ENCODE measurements at regions not wholly inside any gene's neighbourhood (a gene's known extent, or its start where the extent isn't known, plus 50 kb on each side); places are given as distances from the start of the nearest gene placed in this dataset.
"Not testable (repeated sequence)": the region's sequence is repeated elsewhere in the genome, so short reads cannot be mapped to it uniquely, and the experiment has no call there.

DNA sequence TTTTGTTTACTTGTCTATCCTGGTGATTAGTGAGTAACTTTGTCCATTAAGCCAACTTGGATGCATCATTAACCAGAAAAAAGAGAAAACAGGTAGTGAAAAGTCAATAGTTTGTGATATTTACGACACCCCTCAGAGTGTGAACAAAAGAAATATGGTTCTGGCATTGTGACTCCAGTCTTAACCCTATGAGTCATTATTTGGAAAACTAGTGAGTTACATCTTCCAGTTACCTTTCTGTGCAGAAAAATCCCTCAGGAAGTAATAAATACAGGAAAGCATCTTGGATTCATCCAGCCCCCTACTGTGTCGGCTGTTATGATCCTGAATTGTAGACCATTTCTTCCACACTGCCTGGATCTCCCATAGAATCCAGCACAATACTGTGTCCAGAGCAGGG lies 379.1 kb downstream of the GALC start:
- Histone ChIP-seq H3K9me3 (ENCODE audit: control insufficient read depth, insufficient read depth, low read length) (no peaks in the 10 kb centered on the region), H3K27ac (ENCODE audit: low read length) (no peak overlapping the region), H3K27me3 (ENCODE audit: control insufficient read depth, insufficient read depth, low read length) (no peaks in the 10 kb centered on the region), H3K36me3 (ENCODE audit: control insufficient read depth, insufficient read depth, low read length) (no peaks in the 10 kb centered on the region), H3K4me1 (ENCODE audit: control insufficient read depth, insufficient read depth, low read length) (no peaks in the 10 kb centered on the region), H3K4me3 (ENCODE audit: low read length) (no peak overlapping the region)
- Mint-ChIP-seq H3K27ac (no peak overlapping the region), H3K36me3 (no peaks in the 10 kb centered on the region), H3K4me3 (no peak overlapping the region), H3K9me3 (peaks cover 3 to 5% of the 10 kb centered on the region in 2 donors), H3K4me1 (no peaks in the 10 kb centered on the region), H3K27me3 (ENCODE audit: low read depth in 2 of 2) (no peaks in the 10 kb centered on the region)
- 79% methylated on average over 2 of the region's 2 CpGs for WGBS (ENCODE audit: insufficient coverage)
- no peak for DNase-seq
- TF ChIP-seq, protein P1, sequence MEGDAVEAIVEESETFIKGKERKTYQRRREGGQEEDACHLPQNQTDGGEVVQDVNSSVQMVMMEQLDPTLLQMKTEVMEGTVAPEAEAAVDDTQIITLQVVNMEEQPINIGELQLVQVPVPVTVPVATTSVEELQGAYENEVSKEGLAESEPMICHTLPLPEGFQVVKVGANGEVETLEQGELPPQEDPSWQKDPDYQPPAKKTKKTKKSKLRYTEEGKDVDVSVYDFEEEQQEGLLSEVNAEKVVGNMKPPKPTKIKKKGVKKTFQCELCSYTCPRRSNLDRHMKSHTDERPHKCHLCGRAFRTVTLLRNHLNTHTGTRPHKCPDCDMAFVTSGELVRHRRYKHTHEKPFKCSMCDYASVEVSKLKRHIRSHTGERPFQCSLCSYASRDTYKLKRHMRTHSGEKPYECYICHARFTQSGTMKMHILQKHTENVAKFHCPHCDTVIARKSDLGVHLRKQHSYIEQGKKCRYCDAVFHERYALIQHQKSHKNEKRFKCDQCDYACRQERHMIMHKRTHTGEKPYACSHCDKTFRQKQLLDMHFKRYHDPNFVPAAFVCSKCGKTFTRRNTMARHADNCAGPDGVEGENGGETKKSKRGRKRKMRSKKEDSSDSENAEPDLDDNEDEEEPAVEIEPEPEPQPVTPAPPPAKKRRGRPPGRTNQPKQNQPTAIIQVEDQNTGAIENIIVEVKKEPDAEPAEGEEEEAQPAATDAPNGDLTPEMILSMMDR (IDR thresholded peaks at IDR 0.05) = no peak
- ATAC-seq = no peak
- intact Hi-C loops (cut with micrococcal nuclease) = no loop called here

- H3K9me3 ChIP-seq (ENCODE audit: control insufficient read depth, insufficient read depth, low read length) = not testable (repeated sequence)
- 79% methylated on average over 3 of the region's 3 CpGs for WGBS (ENCODE audit: insufficient coverage)
Measured at GRCh38 chr14:87607056-87607455, 385.9 kb downstream of the GALC start.

GRCh38 chr14:87601036-87601435 lies 391.9 kb downstream of the GALC start:
- Mint-ChIP-seq H3K4me3 (no peak overlapping the region), H3K36me3 (no peaks in the 10 kb centered on the region), H3K27ac (no peak overlapping the region), H3K4me1 (no peaks in the 10 kb centered on the region), H3K9me3 (peaks cover 13 to 18% of the 10 kb centered on the region in 2 donors), H3K27me3 (ENCODE audit: low read depth in 2 of 2) (no peaks in the 10 kb centered on the region)
- no peaks in the 10 kb centered on the region for H3K36me3 ChIP-seq (ENCODE audit: control insufficient read depth, insufficient read depth, low read length)
- intact Hi-C loops (cut with micrococcal nuclease) = no loop called here
- peaks cover 1% of the 10 kb centered on the region for H3K9me3 ChIP-seq (ENCODE audit: control insufficient read depth, insufficient read depth, low read length)
- H3K27me3 ChIP-seq (ENCODE audit: control insufficient read depth, insufficient read depth, low read length) = no peaks in the 10 kb centered on the region
- no peak for DNase-seq
- H3K27ac ChIP-seq (ENCODE audit: low read length) = no peak overlapping the region
- TF ChIP-seq, protein P1 (IDR thresholded peaks at IDR 0.05) = no peak
- no peaks in the 10 kb centered on the region for H3K4me1 ChIP-seq (ENCODE audit: control insufficient read depth, insufficient read depth, low read length)
- H3K4me3 ChIP-seq (ENCODE audit: low read length) = no peak overlapping the region
- ATAC-seq = no peak

More at GRCh38 chr14:87607056-87607455, 385.9 kb downstream of the GALC start:
- DNase-seq; H3K36me3 Mint-ChIP-seq; H3K36me3 ChIP-seq (ENCODE audit: control insufficient read depth, insufficient read depth, low read length); H3K4me1 ChIP-seq (ENCODE audit: control insufficient read depth, insufficient read depth, low read length); H3K4me1 Mint-ChIP-seq; intact Hi-C loops (cut with micrococcal nuclease); H3K4me3 Mint-ChIP-seq; H3K27me3 Mint-ChIP-seq (ENCODE audit: low read depth in 2 of 2); ATAC-seq; H3K27ac ChIP-seq (ENCODE audit: low read length); H3K27me3 ChIP-seq (ENCODE audit: control insufficient read depth, insufficient read depth, low read length); H3K27ac Mint-ChIP-seq; H3K4me3 ChIP-seq (ENCODE audit: low read length): not testable (repeated sequence)
- H3K9me3 Mint-ChIP-seq = peaks cover 3 to 12% of the 10 kb centered on the region in 2 donors

GRCh38 chr14:87600240-87600639 lies 392.7 kb downstream of the GALC start:
- TF ChIP-seq, protein P1 (IDR thresholded peaks at IDR 0.05) = no peak
- intact Hi-C loops (cut with micrococcal nuclease) = no loop called here
- Mint-ChIP-seq H3K27me3 (ENCODE audit: low read depth in 2 of 2) (no peaks in the 10 kb centered on the region), H3K9me3 (peaks cover 16 to 20% of the 10 kb centered on the region in 2 donors), H3K4me1 (no peaks in the 10 kb centered on the region), H3K27ac (no peak overlapping the region), H3K4me3 (no peak overlapping the region), H3K36me3 (no peaks in the 10 kb centered on the region)
- Histone ChIP-seq H3K36me3 (ENCODE audit: control insufficient read depth, insufficient read depth, low read length) (no peaks in the 10 kb centered on the region), H3K27me3 (ENCODE audit: control insufficient read depth, insufficient read depth, low read length) (no peaks in the 10 kb centered on the region), H3K9me3 (ENCODE audit: control insufficient read depth, insufficient read depth, low read length) (no peaks in the 10 kb centered on the region), H3K27ac (ENCODE audit: low read length) (no peak overlapping the region), H3K4me1 (ENCODE audit: control insufficient read depth, insufficient read depth, low read length) (no peaks in the 10 kb centered on the region), H3K4me3 (ENCODE audit: low read length) (no peak overlapping the region)
- WGBS (ENCODE audit: insufficient coverage) = 70% methylated on average over 1 of the region's 1 CpG
- ATAC-seq (no peak), DNase-seq (no peak)
